ENCODE measurements at regions not wholly inside any gene's neighbourhood (a gene's known extent, or its start where the extent isn't known, plus 50 kb on each side); places are given as distances from the start of the nearest gene placed in this dataset.

DNA sequence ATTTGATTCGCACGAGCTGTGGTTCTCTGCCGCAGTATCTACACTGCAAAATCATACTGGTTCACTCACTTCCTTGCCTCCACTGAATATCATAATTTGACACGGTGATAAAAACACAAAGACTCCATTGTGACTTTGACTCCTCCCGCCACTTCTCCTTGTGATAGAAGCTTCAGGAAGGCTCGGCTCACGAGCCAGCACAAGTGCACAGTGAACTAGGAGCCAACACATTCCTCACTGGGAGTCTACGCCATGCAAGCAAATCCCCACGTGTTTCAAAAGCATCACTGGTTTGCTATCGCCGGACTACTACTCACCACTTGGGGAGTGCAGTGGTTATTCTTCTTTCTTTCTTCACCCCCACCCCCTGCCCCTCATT, 293.3 kb upstream of the PARD3B start:
- Histone ChIP-seq H2AFZ (no peak overlapping the region; the same call in 1 of the 2 replicates), H3K36me3 (ENCODE audit: insufficient read depth) (no peaks in the 10 kb centered on the region), H4K20me1 (replicated peaks; ENCODE audit: insufficient read depth) (no peaks in the 10 kb centered on the region), H3K27me3 (ENCODE audit: insufficient read depth) (no peaks in the 10 kb centered on the region), H3K4me1 (ENCODE audit: insufficient read depth) (no peaks in the 10 kb centered on the region), H3K4me2 (no peak overlapping the region), H3F3A (replicated peaks; ENCODE audit: low read depth) (no peaks in the 10 kb centered on the region), H3K9me2 (ENCODE audit: insufficient read depth) (peaks cover 3% of the 10 kb centered on the region; the same call in 1 of the 2 replicates), H3K27ac (ENCODE audit: low read depth) (no peak overlapping the region), H3K79me2 (replicated peaks; ENCODE audit: insufficient read depth) (no peaks in the 10 kb centered on the region), H3K4me3 (no peak overlapping the region)
- Mint-ChIP-seq H3K27me3 (ENCODE audit: insufficient read depth, low read depth, poor library complexity) (peaks cover 3% of the 10 kb centered on the region), H3K9me3 (no peaks in the 10 kb centered on the region), H3K27ac (no peak overlapping the region), H3K4me1 (peaks cover 6% of the 10 kb centered on the region), H3K36me3 (ENCODE audit: low read depth) (no peaks in the 10 kb centered on the region), H3K4me3 (no peak overlapping the region)
- TF ChIP-seq CREB1 (CRISPR knock-in tag; IDR thresholded peaks at IDR 0.05; ENCODE audit: low read depth) = no peak
- TF ChIP-seq ZNF331 (CRISPR knock-in tag; IDR thresholded peaks at IDR 0.05; ENCODE audit: low read depth) = no peak
- TF ChIP-seq, protein P1, sequence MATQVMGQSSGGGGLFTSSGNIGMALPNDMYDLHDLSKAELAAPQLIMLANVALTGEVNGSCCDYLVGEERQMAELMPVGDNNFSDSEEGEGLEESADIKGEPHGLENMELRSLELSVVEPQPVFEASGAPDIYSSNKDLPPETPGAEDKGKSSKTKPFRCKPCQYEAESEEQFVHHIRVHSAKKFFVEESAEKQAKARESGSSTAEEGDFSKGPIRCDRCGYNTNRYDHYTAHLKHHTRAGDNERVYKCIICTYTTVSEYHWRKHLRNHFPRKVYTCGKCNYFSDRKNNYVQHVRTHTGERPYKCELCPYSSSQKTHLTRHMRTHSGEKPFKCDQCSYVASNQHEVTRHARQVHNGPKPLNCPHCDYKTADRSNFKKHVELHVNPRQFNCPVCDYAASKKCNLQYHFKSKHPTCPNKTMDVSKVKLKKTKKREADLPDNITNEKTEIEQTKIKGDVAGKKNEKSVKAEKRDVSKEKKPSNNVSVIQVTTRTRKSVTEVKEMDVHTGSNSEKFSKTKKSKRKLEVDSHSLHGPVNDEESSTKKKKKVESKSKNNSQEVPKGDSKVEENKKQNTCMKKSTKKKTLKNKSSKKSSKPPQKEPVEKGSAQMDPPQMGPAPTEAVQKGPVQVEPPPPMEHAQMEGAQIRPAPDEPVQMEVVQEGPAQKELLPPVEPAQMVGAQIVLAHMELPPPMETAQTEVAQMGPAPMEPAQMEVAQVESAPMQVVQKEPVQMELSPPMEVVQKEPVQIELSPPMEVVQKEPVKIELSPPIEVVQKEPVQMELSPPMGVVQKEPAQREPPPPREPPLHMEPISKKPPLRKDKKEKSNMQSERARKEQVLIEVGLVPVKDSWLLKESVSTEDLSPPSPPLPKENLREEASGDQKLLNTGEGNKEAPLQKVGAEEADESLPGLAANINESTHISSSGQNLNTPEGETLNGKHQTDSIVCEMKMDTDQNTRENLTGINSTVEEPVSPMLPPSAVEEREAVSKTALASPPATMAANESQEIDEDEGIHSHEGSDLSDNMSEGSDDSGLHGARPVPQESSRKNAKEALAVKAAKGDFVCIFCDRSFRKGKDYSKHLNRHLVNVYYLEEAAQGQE (IDR thresholded peaks at IDR 0.05; ENCODE audit: unreplicated experiment) = no peak
- no peak for TF ChIP-seq ZNF114 (CRISPR knock-in tag; IDR thresholded peaks at IDR 0.05)
- no peak for TF ChIP-seq JUNB (IDR thresholded peaks at IDR 0.05; ENCODE audit: unreplicated experiment)
- TF ChIP-seq NANOG (IDR thresholded peaks at IDR 0.05; ENCODE audit: borderline replicate concordance) = no peak
- no peak for TF ChIP-seq POLR2AphosphoS5 (IDR thresholded peaks at IDR 0.05; ENCODE audit: low read depth)
- no peak for TF ChIP-seq EZH2phosphoT487 (IDR thresholded peaks at IDR 0.05; ENCODE audit: unreplicated experiment)
- TF ChIP-seq, protein P2, sequence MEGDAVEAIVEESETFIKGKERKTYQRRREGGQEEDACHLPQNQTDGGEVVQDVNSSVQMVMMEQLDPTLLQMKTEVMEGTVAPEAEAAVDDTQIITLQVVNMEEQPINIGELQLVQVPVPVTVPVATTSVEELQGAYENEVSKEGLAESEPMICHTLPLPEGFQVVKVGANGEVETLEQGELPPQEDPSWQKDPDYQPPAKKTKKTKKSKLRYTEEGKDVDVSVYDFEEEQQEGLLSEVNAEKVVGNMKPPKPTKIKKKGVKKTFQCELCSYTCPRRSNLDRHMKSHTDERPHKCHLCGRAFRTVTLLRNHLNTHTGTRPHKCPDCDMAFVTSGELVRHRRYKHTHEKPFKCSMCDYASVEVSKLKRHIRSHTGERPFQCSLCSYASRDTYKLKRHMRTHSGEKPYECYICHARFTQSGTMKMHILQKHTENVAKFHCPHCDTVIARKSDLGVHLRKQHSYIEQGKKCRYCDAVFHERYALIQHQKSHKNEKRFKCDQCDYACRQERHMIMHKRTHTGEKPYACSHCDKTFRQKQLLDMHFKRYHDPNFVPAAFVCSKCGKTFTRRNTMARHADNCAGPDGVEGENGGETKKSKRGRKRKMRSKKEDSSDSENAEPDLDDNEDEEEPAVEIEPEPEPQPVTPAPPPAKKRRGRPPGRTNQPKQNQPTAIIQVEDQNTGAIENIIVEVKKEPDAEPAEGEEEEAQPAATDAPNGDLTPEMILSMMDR (conservative IDR thresholded peaks at IDR 0.05; ENCODE audit: low read depth in 2 of 2) = no peak
- no peak for TF ChIP-seq STAT1 (IDR thresholded peaks at IDR 0.05; ENCODE audit: unreplicated experiment)
- TF ChIP-seq, protein P3, sequence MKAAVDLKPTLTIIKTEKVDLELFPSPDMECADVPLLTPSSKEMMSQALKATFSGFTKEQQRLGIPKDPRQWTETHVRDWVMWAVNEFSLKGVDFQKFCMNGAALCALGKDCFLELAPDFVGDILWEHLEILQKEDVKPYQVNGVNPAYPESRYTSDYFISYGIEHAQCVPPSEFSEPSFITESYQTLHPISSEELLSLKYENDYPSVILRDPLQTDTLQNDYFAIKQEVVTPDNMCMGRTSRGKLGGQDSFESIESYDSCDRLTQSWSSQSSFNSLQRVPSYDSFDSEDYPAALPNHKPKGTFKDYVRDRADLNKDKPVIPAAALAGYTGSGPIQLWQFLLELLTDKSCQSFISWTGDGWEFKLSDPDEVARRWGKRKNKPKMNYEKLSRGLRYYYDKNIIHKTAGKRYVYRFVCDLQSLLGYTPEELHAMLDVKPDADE (IDR thresholded peaks at IDR 0.05) = no peak
- TF ChIP-seq EZH2 (IDR thresholded peaks at IDR 0.05; ENCODE audit: low read depth, unreplicated experiment) = no peak
- TF ChIP-seq, protein P4, sequence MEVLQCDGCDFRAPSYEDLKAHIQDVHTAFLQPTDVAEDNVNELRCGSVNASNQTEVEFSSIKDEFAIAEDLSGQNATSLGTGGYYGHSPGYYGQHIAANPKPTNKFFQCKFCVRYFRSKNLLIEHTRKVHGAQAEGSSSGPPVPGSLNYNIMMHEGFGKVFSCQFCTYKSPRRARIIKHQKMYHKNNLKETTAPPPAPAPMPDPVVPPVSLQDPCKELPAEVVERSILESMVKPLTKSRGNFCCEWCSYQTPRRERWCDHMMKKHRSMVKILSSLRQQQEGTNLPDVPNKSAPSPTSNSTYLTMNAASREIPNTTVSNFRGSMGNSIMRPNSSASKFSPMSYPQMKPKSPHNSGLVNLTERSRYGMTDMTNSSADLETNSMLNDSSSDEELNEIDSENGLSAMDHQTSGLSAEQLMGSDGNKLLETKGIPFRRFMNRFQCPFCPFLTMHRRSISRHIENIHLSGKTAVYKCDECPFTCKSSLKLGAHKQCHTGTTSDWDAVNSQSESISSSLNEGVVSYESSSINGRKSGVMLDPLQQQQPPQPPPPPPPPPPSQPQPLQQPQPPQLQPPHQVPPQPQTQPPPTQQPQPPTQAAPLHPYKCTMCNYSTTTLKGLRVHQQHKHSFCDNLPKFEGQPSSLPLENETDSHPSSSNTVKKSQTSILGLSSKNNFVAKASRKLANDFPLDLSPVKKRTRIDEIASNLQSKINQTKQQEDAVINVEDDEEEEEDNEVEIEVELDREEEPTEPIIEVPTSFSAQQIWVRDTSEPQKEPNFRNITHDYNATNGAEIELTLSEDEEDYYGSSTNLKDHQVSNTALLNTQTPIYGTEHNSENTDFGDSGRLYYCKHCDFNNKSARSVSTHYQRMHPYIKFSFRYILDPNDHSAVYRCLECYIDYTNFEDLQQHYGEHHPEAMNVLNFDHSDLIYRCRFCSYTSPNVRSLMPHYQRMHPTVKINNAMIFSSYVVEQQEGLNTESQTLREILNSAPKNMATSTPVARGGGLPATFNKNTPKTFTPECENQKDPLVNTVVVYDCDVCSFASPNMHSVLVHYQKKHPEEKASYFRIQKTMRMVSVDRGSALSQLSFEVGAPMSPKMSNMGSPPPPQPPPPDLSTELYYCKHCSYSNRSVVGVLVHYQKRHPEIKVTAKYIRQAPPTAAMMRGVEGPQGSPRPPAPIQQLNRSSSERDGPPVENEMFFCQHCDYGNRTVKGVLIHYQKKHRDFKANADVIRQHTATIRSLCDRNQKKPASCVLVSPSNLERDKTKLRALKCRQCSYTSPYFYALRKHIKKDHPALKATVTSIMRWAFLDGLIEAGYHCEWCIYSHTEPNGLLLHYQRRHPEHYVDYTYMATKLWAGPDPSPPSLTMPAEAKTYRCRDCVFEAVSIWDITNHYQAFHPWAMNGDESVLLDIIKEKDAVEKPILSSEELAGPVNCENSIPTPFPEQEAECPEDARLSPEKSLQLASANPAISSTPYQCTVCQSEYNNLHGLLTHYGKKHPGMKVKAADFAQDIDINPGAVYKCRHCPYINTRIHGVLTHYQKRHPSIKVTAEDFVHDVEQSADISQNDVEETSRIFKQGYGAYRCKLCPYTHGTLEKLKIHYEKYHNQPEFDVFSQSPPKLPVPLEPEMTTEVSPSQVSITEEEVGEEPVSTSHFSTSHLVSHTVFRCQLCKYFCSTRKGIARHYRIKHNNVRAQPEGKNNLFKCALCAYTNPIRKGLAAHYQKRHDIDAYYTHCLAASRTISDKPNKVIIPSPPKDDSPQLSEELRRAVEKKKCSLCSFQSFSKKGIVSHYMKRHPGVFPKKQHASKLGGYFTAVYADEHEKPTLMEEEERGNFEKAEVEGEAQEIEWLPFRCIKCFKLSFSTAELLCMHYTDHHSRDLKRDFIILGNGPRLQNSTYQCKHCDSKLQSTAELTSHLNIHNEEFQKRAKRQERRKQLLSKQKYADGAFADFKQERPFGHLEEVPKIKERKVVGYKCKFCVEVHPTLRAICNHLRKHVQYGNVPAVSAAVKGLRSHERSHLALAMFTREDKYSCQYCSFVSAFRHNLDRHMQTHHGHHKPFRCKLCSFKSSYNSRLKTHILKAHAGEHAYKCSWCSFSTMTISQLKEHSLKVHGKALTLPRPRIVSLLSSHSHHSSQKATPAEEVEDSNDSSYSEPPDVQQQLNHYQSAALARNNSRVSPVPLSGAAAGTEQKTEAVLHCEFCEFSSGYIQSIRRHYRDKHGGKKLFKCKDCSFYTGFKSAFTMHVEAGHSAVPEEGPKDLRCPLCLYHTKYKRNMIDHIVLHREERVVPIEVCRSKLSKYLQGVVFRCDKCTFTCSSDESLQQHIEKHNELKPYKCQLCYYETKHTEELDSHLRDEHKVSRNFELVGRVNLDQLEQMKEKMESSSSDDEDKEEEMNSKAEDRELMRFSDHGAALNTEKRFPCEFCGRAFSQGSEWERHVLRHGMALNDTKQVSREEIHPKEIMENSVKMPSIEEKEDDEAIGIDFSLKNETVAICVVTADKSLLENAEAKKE (CRISPR knock-in tag; IDR thresholded peaks at IDR 0.05) = no peak
- no peak for ATAC-seq
- no peak for DNase-seq (ENCODE audit: low spot score)

All from GM23338 (cell line).